ENCODE measurements at regions not wholly inside any gene's neighbourhood (a gene's known extent, or its start where the extent isn't known, plus 50 kb on each side); places are given as distances from the start of the nearest gene placed in this dataset.

GRCh38 chr9:75830303-75830702 lies 60.2 kb upstream of the PCSK5 start (continued):
- no peak for TF ChIP-seq JUNB (CRISPR knock-in tag; IDR thresholded peaks at IDR 0.05; ENCODE audit: borderline replicate concordance)
- no peak for TF ChIP-seq ZNF567 (CRISPR knock-in tag; IDR thresholded peaks at IDR 0.05; ENCODE audit: borderline replicate concordance)
- no peak for TF ChIP-seq HOXD1 (CRISPR knock-in tag; IDR thresholded peaks at IDR 0.05)
- TF ChIP-seq ZZZ3 (CRISPR knock-in tag; IDR thresholded peaks at IDR 0.05; ENCODE audit: borderline replicate concordance): no peak
- no peak for TF ChIP-seq ZNF503 (CRISPR knock-in tag; IDR thresholded peaks at IDR 0.05)

- no peak overlapping the region for H3K9ac ChIP-seq (ENCODE audit: insufficient read depth, low read depth, low read length)
- intact Hi-C loops (cut with micrococcal nuclease; ENCODE audit: unreplicated experiment): no loop called here
- H3K79me2 ChIP-seq (ENCODE audit: insufficient read depth, low read length): no peaks in the 10 kb centered on the region
- H3K27me3 ChIP-seq (ENCODE audit: control insufficient read depth in 1 of 2, insufficient read depth in 2 of 2, low read length in 2 of 2): no peaks in the 10 kb centered on the region
- H3K4me3 ChIP-seq (replicated peaks in 1 of 3; ENCODE audit: insufficient read depth in 1 of 3, low read depth in 2 of 3, low read length in 3 of 3): no peak overlapping the region
- no peaks in the 10 kb centered on the region for H3K36me3 ChIP-seq (replicated peaks in 1 of 2; ENCODE audit: control insufficient read depth in 1 of 2, insufficient read depth in 2 of 2, low read length in 2 of 2)
- ChIA-PET CTCF (ENCODE audit: low intra/inter-chr PET ratio, low total read pairs) (no interaction called here), POLR2A (no interaction called here)
- no peaks in the 10 kb centered on the region for H3K4me1 ChIP-seq (ENCODE audit: insufficient read depth, low read length)
- ATAC-seq: no peak
- H3K4me2 ChIP-seq (ENCODE audit: low read depth, low read length): no peak overlapping the region
- in situ Hi-C loops (cut with HindIII; ENCODE audit: extremely low pct_ligation_motif_present, low pct_unique_long_range_greater_than_20kb): loop anchor here (25.0 kb wide), 1 partner anchor 546 kb away; no protein-coding TSS in a partner anchor
- no peak for TF ChIP-seq KDM3A (CRISPR knock-in tag; IDR thresholded peaks at IDR 0.05; ENCODE audit: low read depth)
- TF ChIP-seq ZNF800 (CRISPR knock-in tag; IDR thresholded peaks at IDR 0.05): no peak
- TF ChIP-seq ARID2 (CRISPR knock-in tag; IDR thresholded peaks at IDR 0.05; ENCODE audit: borderline replicate concordance): no peak
- TF ChIP-seq ZNF549 (CRISPR knock-in tag; IDR thresholded peaks at IDR 0.05): no peak
- TF ChIP-seq LBX2 (CRISPR knock-in tag; IDR thresholded peaks at IDR 0.05; ENCODE audit: borderline replicate concordance): no peak
- TF ChIP-seq ZNF12 (CRISPR knock-in tag; IDR thresholded peaks at IDR 0.05): no peak
- no peak for TF ChIP-seq SETDB1 (CRISPR knock-in tag; IDR thresholded peaks at IDR 0.05; ENCODE audit: borderline replicate concordance)
- H3K9me3 ChIP-seq (ENCODE audit: low read length): no peaks in the 10 kb centered on the region
- H4K20me1 ChIP-seq (ENCODE audit: insufficient read depth, low read length): no peaks in the 10 kb centered on the region
- no TSS peak for BruUV-seq (replicated peaks)
- no peak for FAIRE-seq
- no peak for DNase-seq (ENCODE audit: low spot score)
- H2AFZ ChIP-seq (ENCODE audit: low read length): no peak overlapping the region
- H3K27ac ChIP-seq (ENCODE audit: extremely low read length, insufficient read depth, low read length): no peak overlapping the region
Measured at GRCh38 chr9:75833778-75834177, 56.7 kb upstream of the PCSK5 start.
